ENCODE measurements at regions not wholly inside any gene's neighbourhood (a gene's known extent, or its start where the extent isn't known, plus 50 kb on each side); places are given as distances from the start of the nearest gene placed in this dataset.

DNA sequence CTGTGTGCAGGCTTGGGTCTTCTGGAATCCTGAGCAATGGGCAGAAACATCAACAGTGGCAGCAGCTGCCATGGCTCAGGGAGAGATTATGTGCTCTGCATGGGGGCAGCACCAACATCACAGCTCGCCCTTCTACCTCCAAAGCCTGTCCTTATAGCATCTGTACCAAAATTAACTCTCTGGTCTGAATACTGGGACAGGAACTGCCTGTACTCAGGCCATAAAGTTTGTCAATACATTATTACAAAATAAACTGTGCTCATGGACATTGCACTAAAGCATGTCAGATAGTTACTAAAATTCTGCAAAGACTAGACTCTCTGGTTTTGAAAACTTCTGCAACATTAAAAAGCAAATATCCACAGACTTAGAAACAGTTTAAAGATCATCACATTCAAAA, 91.6 kb downstream of the ZC3H11B start:
- TF ChIP-seq, protein P1, sequence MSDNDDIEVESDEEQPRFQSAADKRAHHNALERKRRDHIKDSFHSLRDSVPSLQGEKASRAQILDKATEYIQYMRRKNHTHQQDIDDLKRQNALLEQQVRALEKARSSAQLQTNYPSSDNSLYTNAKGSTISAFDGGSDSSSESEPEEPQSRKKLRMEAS (IDR thresholded peaks at IDR 0.05), result no peak
- TF ChIP-seq NFIC (IDR thresholded peaks at IDR 0.05) (no peak), FOXM1 (IDR thresholded peaks at IDR 0.05; ENCODE audit: borderline replicate concordance, low read depth) (no peak), ZBTB7A (IDR thresholded peaks at IDR 0.05; ENCODE audit: low read depth) (no peak), EP300 (IDR thresholded peaks at IDR 0.05; ENCODE audit: borderline replicate concordance) (no peak), REST (IDR thresholded peaks at IDR 0.05; ENCODE audit: low read depth) (no peak), TEAD4 (IDR thresholded peaks at IDR 0.05) (no peak), TCF12 (IDR thresholded peaks at IDR 0.05; ENCODE audit: low read depth) (no peak), YY1 (IDR thresholded peaks at IDR 0.05; ENCODE audit: low read depth) (no peak), RAD21 (IDR thresholded peaks at IDR 0.05; ENCODE audit: low read depth) (no peak), CREB1 (IDR thresholded peaks at IDR 0.05; ENCODE audit: low read depth) (no peak), TAF1 (IDR thresholded peaks at IDR 0.05; ENCODE audit: low read depth) (no peak), EGR1 (IDR thresholded peaks at IDR 0.05) (no peak)
